OCI-M1 (cell line): ENCODE measurements at regions not wholly inside any gene's neighbourhood (a gene's known extent, or its start where the extent isn't known, plus 50 kb on each side); places are given as distances from the start of the nearest gene placed in this dataset.
"Not testable (repeated sequence)": the region's sequence is repeated elsewhere in the genome, so short reads cannot be mapped to it uniquely, and the experiment has no call there.

Source experiments
- DNase-seq: peaks from one replicate; lab custom pipeline; 2025; lab: John Stamatoyannopoulos, UW

DNA sequence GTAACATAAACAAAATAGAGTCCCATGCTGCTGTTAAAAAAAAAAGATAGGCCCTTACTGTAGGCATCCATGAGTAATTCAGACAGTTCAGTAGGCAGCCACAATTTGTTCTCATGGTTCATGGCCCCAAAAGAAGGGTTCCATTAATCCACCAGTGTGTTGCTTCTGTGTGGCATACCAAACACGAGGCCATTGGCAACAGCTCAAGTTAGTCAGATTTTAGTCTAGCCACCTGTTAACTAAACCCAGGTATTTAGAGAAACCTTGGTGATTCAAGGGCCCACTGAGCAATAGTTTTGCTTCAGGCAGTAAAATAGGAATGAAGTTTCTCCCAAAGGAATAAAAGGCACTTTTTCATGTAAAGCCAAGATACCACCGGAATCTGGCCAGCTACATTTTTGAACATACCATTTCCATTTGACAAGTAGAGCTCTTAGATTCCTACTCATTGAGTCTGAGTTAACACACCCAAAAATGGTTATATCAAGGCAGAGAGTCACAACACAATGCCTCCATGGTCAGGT, 80.1 kb upstream of the SRD5A2 start:
- DNase-seq, result no peak

DNA sequence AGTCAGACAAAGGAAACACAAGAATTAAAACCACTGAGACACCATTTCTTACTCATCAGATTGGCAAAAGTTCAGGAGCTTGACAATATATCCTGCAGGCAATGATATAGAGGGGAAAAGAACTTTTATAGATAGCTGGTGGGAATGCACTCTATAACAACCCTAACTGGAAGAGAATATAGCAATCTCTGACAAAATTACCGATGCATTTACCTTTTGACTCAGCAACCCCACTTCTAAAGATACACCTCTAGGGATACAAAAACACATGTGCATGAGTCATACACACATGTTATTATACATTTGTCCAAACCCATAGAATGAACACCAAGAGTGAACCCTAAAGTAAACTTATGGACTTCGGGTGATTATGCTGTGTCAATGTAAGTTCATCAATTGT, 79.4 kb upstream of the SRD5A2 start:
- DNase-seq, result no peak

DNA sequence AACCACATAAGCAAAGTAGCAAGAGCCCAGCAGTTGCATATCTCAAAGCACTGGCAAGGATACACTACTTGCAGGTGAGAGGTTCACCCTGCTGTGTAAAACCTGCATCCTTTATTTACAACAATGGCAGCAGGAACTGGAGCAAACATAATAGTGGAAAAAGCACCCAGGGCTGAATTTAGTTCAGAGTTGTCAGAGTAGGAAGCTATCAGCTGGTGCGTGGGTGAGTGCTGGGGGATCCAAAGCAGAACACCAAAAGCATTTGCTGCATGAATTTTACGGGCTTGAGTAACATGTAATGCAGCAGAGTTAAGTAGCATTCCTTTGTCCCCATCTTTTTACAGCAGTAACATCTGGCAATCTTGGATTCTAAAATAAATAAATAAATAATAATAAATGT, 73.5 kb upstream of the SRD5A2 start:
- DNase-seq, result no peak

DNA sequence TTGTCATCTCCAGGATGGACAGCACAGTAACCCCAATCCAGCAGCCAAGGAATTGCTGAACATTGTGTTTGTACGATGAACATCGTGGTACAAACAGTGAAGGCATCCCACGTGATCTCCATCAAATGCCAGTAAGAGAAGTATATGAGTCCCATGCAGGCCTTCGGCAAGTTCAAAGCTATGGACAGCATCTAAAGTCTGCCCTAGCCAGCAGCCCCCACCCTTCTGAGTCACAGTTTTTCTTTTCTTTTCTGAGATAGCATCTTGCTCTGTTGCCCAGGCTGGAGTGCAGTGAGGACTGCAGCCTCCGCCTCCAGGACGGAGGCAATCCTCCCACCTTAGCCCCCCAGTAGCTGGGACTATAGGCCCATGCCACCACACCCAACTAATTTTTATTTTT, 71.0 kb upstream of the SRD5A2 start:
- no peak for DNase-seq

DNA sequence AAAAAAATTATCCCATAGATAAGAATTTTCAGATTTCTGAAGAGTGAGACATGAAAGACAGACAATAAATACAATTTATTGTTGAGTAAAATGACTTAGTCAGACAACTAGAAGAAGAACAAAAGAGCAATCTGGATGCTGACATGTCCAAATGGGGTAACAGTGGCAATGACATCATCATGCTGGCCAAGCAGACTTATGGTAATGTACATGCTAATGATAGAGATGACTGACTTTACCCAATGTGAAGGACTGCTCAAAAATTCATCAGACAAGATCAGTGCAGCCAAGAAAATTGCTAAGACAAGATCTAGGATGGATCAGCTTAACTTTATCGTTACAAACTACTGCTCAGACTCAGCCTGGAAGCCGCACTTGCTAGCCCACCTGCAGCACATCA, 70.5 kb upstream of the SRD5A2 start:
- no peak for DNase-seq

DNA sequence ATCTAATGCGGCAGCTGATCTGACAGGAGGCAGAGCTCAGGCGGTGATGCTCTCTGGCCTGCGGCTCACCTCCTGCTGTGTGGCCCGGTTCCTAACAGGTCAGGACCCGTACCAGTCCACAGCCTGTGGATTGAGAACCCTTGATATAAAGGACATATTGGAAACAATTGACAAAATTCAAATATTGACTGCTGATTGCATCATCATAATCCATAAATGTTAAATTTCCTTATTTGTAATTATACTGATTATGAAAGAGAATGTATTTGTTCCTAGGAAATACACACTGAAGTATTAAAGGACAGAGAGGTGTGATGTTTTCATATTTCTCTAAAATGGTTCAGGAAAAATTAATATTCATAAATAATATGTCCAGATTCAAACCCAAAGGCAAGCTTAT, 63.8 kb upstream of the SRD5A2 start:
- DNase-seq, result no peak

DNA sequence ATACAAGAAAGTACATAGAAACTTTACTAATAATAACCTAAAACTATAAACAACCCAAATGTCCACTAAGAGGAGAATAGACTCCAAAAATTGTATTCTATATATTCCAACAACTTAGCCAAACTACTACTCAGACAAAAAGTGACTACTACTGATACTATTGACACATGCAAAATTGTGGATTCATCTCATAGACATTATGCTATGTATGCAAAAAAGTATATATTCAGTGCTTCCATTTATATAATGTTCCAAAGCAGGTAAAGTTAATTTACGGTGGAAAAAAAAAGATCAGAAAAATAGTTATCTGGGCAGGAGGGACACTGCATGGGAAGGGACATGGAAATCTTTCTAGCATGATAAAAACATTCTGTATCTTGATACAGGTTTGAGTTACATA, 62.0 kb upstream of the SRD5A2 start:
- no peak for DNase-seq

DNA sequence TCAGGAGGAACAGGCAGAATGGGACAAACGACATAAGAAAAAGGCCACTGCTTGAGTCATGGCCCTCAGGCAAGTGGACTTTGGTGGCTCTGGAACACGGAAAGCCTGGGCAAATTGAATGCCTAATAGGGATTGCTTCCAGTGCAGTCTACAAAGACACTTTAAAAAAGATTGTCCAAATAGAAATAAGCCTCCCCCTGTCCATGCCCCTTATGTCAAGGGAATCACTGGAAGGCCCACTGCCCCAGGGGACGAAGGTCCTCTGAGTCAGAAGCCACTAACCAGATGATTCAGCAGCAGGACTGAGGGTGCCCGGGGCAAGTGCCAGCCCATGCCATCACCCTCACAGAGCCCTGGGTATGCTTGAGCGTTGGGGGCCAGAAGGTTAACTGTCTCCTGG, 51.5 kb upstream of the SRD5A2 start:
- not testable (repeated sequence) for DNase-seq
